Type B pancreatic cell (in vitro differentiated cells): ENCODE measurements at regions not wholly inside any gene's neighbourhood (a gene's known extent, or its start where the extent isn't known, plus 50 kb on each side); places are given as distances from the start of the nearest gene placed in this dataset.

Experiments used
- DNase-seq: peaks from one replicate; pipeline ENCODE4 v3.0.0; 2021; ENCODE audit warnings: mixed read lengths; ENCODE audit not compliant: unreplicated experiment; ENCODE audit errors: extremely low spot score
- H3K27ac Mint-ChIP-seq: 2 replicates; pipeline ENCODE4 v1.8.0; 2021; ENCODE audit warnings: mild to moderate bottlenecking, mixed read lengths
- H3K27me3 Mint-ChIP-seq: 2 replicates; pipeline ENCODE4 v1.8.0; 2021; ENCODE audit warnings: mixed read lengths
- H3K36me3 Mint-ChIP-seq: 2 replicates; pipeline ENCODE4 v1.8.0; 2021; ENCODE audit warnings: mixed read lengths
- H3K4me1 Mint-ChIP-seq: one replicate; pipeline ENCODE4 v1.8.0; 2021; ENCODE audit warnings: mixed read lengths; ENCODE audit not compliant: unreplicated experiment
- H3K4me3 Mint-ChIP-seq: 2 replicates; pipeline ENCODE4 v1.8.0; 2021; ENCODE audit warnings: mild to moderate bottlenecking, mixed read lengths
- H3K9me3 Mint-ChIP-seq: 2 replicates; pipeline ENCODE4 v1.8.0; 2021; ENCODE audit warnings: mixed read lengths
- TF ChIP-seq, protein P1 (sequence below): fragments of 200-600 bp; sonication (generic); conservative IDR thresholded peaks from 2 replicates; pipeline ENCODE4 v1.5.0; 2021; ENCODE audit warnings: antibody characterized with exemption, mild to moderate bottlenecking

DNA sequence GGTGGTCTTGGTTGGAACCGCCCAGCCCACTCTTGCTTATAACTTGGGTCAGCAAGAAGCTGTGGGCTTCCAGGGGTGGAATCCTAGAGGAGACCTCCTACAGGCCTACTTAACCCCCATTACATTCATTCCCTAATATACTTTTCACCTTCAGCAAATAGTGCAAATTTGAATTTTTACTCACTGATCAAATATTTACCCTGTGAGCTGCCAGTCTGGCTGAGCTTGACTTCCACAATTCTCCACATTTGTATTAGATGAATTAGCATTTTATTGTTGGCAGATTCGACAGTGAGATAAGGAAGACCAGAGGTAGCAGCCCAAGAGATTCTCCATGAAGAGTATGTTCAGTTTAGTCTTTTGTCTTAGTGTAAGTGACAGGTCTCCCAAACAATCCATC, 199.6 kb downstream of the BCOR start:
- no peaks in the 10 kb centered on the region for H3K36me3 Mint-ChIP-seq
- H3K4me1 Mint-ChIP-seq = peaks cover 38% of the 10 kb centered on the region
- H3K27me3 Mint-ChIP-seq = peaks cover 3% of the 10 kb centered on the region
- H3K27ac Mint-ChIP-seq = no peak overlapping the region
- peaks cover 8% of the 10 kb centered on the region for H3K9me3 Mint-ChIP-seq
- TF ChIP-seq, protein P1, sequence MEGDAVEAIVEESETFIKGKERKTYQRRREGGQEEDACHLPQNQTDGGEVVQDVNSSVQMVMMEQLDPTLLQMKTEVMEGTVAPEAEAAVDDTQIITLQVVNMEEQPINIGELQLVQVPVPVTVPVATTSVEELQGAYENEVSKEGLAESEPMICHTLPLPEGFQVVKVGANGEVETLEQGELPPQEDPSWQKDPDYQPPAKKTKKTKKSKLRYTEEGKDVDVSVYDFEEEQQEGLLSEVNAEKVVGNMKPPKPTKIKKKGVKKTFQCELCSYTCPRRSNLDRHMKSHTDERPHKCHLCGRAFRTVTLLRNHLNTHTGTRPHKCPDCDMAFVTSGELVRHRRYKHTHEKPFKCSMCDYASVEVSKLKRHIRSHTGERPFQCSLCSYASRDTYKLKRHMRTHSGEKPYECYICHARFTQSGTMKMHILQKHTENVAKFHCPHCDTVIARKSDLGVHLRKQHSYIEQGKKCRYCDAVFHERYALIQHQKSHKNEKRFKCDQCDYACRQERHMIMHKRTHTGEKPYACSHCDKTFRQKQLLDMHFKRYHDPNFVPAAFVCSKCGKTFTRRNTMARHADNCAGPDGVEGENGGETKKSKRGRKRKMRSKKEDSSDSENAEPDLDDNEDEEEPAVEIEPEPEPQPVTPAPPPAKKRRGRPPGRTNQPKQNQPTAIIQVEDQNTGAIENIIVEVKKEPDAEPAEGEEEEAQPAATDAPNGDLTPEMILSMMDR = no peak
- H3K4me3 Mint-ChIP-seq = no peak overlapping the region
- DNase-seq = no peak

DNA sequence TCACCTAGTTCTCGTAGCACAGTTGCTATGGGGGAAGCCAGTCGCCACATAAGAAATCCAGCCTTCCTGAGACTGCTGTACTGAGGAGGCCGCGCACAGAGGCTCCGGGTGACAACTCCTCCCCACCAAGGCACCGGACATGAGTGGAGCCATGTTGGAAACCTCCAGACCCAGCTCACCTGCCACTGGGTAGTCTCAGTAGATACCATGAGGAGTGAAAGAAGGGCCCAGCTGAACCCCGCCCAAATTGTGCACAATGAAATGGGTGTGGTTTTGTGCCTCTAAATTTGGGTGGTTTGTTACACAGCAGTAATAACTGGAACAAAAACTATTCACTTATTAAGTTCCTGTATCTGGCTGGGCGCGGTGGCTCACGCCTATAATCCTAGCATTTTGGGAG, 198.7 kb downstream of the BCOR start:
- H3K4me1 Mint-ChIP-seq = peaks cover 38% of the 10 kb centered on the region
- DNase-seq = no peak
- no peaks in the 10 kb centered on the region for H3K36me3 Mint-ChIP-seq
- no peak overlapping the region for H3K27ac Mint-ChIP-seq
- no peak overlapping the region for H3K4me3 Mint-ChIP-seq
- TF ChIP-seq, protein P1 = no peak
- peaks cover 3% of the 10 kb centered on the region for H3K27me3 Mint-ChIP-seq
- peaks cover 8% of the 10 kb centered on the region for H3K9me3 Mint-ChIP-seq

DNA sequence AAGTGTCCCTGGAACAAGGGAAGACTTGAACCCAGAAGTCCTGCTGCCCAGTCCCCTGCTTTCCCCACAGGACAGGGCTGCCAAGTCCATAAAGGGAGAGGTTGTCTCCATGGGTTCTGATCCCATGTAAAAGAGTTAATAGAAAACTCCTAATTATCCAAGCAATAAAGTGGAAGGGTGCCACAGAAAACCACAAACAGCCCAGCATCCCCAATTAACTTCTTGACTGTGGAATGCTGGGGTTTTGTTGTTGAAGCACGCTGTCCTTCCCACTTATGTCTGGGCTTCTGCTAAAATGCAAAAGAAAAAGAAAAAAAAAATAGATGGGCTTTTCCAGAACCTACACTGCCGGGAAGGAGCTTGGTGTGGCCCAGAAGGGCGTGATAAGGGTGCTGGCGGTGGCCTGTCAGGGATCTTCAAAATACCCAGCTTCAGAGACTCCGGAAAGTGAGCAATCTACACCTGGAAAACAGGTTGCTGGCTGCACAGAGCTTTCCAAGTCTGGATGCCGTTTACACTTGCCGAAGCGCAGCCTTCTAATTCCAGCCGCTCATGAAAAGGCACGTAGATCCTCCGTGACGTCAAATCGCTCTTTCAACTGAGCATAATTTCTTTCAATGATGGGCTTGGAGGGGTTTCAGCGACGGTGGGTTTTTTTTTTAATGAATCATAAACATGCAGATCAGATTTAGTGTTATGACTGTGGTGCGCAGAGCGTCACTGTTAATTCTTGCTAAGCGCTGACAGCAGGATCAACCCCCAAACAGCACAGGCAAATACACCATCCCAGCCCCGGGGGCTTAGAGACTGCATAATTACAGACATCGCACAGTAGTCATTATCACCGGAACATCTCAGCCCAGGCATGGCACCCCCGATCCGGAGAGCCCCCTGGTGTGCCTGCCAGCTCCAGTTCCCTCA, 197.6 kb downstream of the BCOR start:
- Mint-ChIP-seq H3K4me1 (peaks cover 38% of the 10 kb centered on the region), H3K9me3 (peaks cover 8% of the 10 kb centered on the region), H3K27ac (peak overlapping the region; percentile 62), H3K27me3 (peaks cover 3% of the 10 kb centered on the region), H3K4me3 (peak overlapping the region; percentile 65), H3K36me3 (no peaks in the 10 kb centered on the region)
- no peak for DNase-seq
- TF ChIP-seq, protein P1 = no peak

DNA sequence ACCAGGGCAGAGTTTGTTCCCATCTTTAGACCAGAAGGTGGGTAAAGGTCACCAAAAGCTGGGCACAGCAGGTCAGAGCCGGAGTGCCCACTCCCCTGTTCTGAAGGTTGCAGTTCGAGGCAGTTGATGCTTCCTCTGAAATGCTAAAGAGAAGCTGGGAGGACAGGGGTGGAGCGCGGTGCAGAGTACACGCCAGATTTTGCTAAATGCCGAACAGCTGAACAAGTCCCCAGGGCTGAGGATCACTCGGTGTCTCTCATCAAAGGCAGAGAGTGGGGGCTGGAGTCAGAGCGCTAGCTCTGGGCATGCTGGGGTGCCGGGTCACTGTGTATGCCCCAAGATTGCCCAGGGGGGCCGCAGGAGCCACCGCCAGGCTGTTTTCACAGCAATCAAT, 197.0 kb downstream of the BCOR start:
- peaks cover 5% of the 10 kb centered on the region for H3K9me3 Mint-ChIP-seq

DNA sequence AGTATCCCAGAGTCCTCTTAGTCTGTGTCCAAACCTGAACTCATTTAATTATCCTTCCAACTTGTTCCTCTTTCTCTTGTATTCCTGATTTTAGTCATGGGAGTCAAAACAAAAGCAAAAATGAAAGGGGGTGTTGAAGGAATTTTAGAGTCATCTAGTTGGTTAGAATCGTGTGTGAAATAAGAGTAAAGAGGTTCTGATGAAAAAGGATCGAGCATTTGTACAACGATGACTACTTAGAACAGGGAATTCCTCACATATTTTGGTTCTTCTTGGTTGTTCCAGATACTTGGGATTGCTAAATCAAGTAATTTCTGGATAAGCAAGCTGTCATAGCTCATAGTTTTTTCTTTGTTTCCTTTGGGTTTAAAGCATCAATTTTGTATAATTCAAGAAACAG, 194.4 kb downstream of the BCOR start:
- Mint-ChIP-seq H3K4me1 (peaks cover 30% of the 10 kb centered on the region), H3K27me3 (peaks cover 3% of the 10 kb centered on the region), H3K4me3 (no peak overlapping the region), H3K36me3 (no peaks in the 10 kb centered on the region), H3K9me3 (no peaks in the 10 kb centered on the region), H3K27ac (no peak overlapping the region)
- no peak for DNase-seq
- TF ChIP-seq, protein P1 = no peak

More for the DNA sequence above, 197.0 kb downstream of the BCOR start:
- no peak for DNase-seq
- Mint-ChIP-seq H3K36me3 (no peaks in the 10 kb centered on the region), H3K4me1 (peaks cover 38% of the 10 kb centered on the region), H3K4me3 (peak overlapping the region; percentile 65), H3K27me3 (peaks cover 3% of the 10 kb centered on the region), H3K27ac (peak overlapping the region; percentile 62)
- TF ChIP-seq, protein P1 = no peak
